ENCODE measurements at regions not wholly inside any gene's neighbourhood (a gene's known extent, or its start where the extent isn't known, plus 50 kb on each side); places are given as distances from the start of the nearest gene placed in this dataset.

GRCh38 chr5:6806668-6807067, 93.4 kb downstream of the TENT4A start:
- BruUV-seq (replicated peaks) = no TSS peak
- intact Hi-C loops (cut with micrococcal nuclease) = no loop called here
- TF ChIP-seq CTCF (IDR thresholded peaks at IDR 0.05; ENCODE audit: unreplicated experiment) = no peak
- Mint-ChIP-seq H3K4me3 (ENCODE audit: unreplicated experiment) (no peak overlapping the region), H3K36me3 (ENCODE audit: insufficient read depth, unreplicated experiment) (no peaks in the 10 kb centered on the region), H3K4me1 (ENCODE audit: insufficient read depth, unreplicated experiment) (peaks cover 5% of the 10 kb centered on the region), H3K27me3 (ENCODE audit: insufficient read depth, unreplicated experiment) (no peaks in the 10 kb centered on the region), H3K9me3 (ENCODE audit: unreplicated experiment) (peaks cover 18% of the 10 kb centered on the region), H3K27ac (ENCODE audit: low read depth, unreplicated experiment) (no peak overlapping the region)
- no peak for DNase-seq (ENCODE audit: unreplicated experiment)
- POLR2A ChIA-PET = no interaction called here
- CTCF ChIA-PET = no interaction called here

- CTCF ChIA-PET = interaction anchor here (0.7 kb wide), 1 partner anchor 720 kb away, joined by 3 read pairs; no protein-coding TSS in a partner anchor
- H3K4me1 Mint-ChIP-seq (ENCODE audit: insufficient read depth, unreplicated experiment) = peaks cover 13% of the 10 kb centered on the region
- H3K9me3 Mint-ChIP-seq (ENCODE audit: unreplicated experiment) = peaks cover 18% of the 10 kb centered on the region
- H3K27me3 Mint-ChIP-seq (ENCODE audit: insufficient read depth, unreplicated experiment) = no peaks in the 10 kb centered on the region
- intact Hi-C loops (cut with micrococcal nuclease) = no loop called here
- POLR2A ChIA-PET = no interaction called here
- H3K36me3 Mint-ChIP-seq (ENCODE audit: insufficient read depth, unreplicated experiment) = no peaks in the 10 kb centered on the region
- no peak for TF ChIP-seq CTCF (IDR thresholded peaks at IDR 0.05; ENCODE audit: unreplicated experiment)
- no peak overlapping the region for H3K4me3 Mint-ChIP-seq (ENCODE audit: unreplicated experiment)
- H3K27ac Mint-ChIP-seq (ENCODE audit: low read depth, unreplicated experiment) = no peak overlapping the region
- BruUV-seq (replicated peaks) = no TSS peak
- no peak for DNase-seq (ENCODE audit: unreplicated experiment)
These were observed 95.2 kb downstream of the TENT4A start for GRCh38 chr5:6808462-6808861.

- intact Hi-C loops (cut with micrococcal nuclease) = no loop called here
- POLR2A ChIA-PET = no interaction called here
These were observed 97.6 kb downstream of the TENT4A start for GRCh38 chr5:6810641-6811405.

GRCh38 chr5:6812091-6812490, 98.9 kb downstream of the TENT4A start:
- no peak overlapping the region for H3K27ac Mint-ChIP-seq (ENCODE audit: low read depth, unreplicated experiment)
- H3K27me3 Mint-ChIP-seq (ENCODE audit: insufficient read depth, unreplicated experiment) = no peaks in the 10 kb centered on the region
- no peak overlapping the region for H3K4me3 Mint-ChIP-seq (ENCODE audit: unreplicated experiment)
- no peak for TF ChIP-seq CTCF (IDR thresholded peaks at IDR 0.05; ENCODE audit: unreplicated experiment)
- peaks cover 8% of the 10 kb centered on the region for H3K4me1 Mint-ChIP-seq (ENCODE audit: insufficient read depth, unreplicated experiment)
- no TSS peak for BruUV-seq (replicated peaks)
- H3K9me3 Mint-ChIP-seq (ENCODE audit: unreplicated experiment) = peaks cover 10% of the 10 kb centered on the region
- CTCF ChIA-PET = interaction anchor here (0.6 to 1.4 kb wide), 4 partner anchors 8 to 992 kb away, joined by 3 read pairs; no protein-coding TSS in a partner anchor
- no peak for DNase-seq (ENCODE audit: unreplicated experiment)
- POLR2A ChIA-PET = no interaction called here
- intact Hi-C loops (cut with micrococcal nuclease) = no loop called here
- peaks cover 5% of the 10 kb centered on the region for H3K36me3 Mint-ChIP-seq (ENCODE audit: insufficient read depth, unreplicated experiment)

More at GRCh38 chr5:6810641-6811405, 97.6 kb downstream of the TENT4A start:
- Mint-ChIP-seq H3K4me3 (ENCODE audit: unreplicated experiment) (no peak overlapping the region), H3K27me3 (ENCODE audit: insufficient read depth, unreplicated experiment) (no peaks in the 10 kb centered on the region), H3K9me3 (ENCODE audit: unreplicated experiment) (peaks cover 18% of the 10 kb centered on the region), H3K36me3 (ENCODE audit: insufficient read depth, unreplicated experiment) (no peaks in the 10 kb centered on the region), H3K27ac (ENCODE audit: low read depth, unreplicated experiment) (no peak overlapping the region), H3K4me1 (ENCODE audit: insufficient read depth, unreplicated experiment) (peaks cover 8% of the 10 kb centered on the region)
- DNase-seq (ENCODE audit: unreplicated experiment) = no peak
- BruUV-seq (replicated peaks) = no TSS peak
- CTCF ChIA-PET = interaction anchor here (1.4 kb wide), 1 partner anchor 9 kb away, joined by 3 read pairs; no protein-coding TSS in a partner anchor
- no peak for TF ChIP-seq CTCF (IDR thresholded peaks at IDR 0.05; ENCODE audit: unreplicated experiment)

All from MCF 10A (cell line).